Central memory CD4-positive, alpha-beta T cell (primary cell): ENCODE measurements at regions not wholly inside any gene's neighbourhood (a gene's known extent, or its start where the extent isn't known, plus 50 kb on each side); places are given as distances from the start of the nearest gene placed in this dataset.

Source experiments
- DNase-seq: peaks from one replicate; pipeline ENCODE4 v3.0.0; 2022

DNA sequence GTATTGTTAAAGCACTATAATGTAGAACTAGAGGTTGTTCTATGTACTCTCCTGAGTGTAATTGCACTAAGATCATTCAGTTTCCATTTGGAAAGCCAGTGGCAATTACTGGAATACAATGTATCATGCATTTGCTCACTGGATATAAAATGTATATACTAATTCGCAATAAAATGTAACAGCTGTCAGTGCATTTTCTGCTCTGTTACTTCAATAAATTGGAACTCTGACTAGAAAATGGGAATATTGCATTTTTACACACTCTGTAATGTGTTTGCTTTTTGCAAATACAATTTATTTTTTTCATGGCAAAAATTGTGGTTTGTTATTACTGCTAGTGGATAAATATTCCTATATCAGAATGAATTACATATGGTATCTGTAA is 893.8 kb upstream of the POU3F3 start:
- DNase-seq: no peak

DNA sequence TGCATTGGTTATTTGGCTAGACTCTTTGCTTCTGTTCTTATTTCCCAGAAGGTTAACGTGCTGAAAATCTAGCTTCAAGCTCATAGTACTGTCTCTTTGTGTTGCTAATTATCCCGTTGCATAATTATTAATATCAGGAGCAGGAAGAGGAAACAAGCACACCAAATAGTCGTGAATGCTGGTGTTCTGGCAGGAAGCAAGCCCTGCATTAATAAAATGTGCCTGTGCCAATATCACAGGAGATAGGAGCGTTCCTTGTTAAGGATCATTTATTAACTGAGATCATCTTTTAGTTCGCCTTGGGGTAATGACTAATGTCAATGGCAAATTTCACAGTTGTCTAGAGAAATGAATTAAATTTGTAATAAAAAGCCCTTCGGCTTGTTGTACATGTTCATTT is 893.0 kb upstream of the POU3F3 start:
- DNase-seq: no peak

- DNase-seq: no peak
Observed at GRCh38 chr2:103961862-103962261, 892.1 kb upstream of the POU3F3 start.

GRCh38 chr2:103962670-103963069 is 891.2 kb upstream of the POU3F3 start:
- DNase-seq: no peak

DNA sequence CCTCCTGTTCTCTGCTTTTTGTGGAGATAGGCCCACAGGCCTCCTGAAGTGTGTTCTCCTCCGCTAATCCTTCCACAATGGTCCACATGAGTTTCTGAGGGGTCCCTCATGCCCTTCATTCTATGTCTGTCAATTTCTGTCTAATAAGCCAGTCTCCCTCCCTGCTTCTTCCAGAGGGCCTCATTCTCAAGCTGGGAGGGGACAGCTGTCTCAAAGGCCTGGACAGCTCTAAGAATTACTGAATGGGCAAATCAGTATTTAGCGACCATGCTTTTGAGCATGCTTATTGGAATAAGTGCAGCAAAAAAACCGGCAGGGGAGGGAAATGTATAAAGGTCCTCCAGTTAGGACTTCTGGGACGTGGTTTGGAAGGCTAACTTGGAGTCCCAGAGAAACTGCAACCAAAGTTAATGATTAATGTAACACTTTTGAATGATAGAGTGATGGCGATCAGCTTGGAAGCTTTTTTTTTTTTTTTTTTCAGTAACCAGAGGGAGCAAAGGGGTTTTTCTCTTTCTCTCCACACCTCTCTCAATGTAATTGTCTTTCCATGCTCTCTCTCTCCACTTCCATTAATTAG is 890.7 kb upstream of the POU3F3 start:
- no peak for DNase-seq

GRCh38 chr2:103977241-103977640 is 876.7 kb upstream of the POU3F3 start:
- no peak for DNase-seq

- no peak for DNase-seq
Observed at GRCh38 chr2:103977668-103978067, 876.2 kb upstream of the POU3F3 start.

GRCh38 chr2:103980401-103980800 is 873.5 kb upstream of the POU3F3 start:
- DNase-seq: no peak

DNA sequence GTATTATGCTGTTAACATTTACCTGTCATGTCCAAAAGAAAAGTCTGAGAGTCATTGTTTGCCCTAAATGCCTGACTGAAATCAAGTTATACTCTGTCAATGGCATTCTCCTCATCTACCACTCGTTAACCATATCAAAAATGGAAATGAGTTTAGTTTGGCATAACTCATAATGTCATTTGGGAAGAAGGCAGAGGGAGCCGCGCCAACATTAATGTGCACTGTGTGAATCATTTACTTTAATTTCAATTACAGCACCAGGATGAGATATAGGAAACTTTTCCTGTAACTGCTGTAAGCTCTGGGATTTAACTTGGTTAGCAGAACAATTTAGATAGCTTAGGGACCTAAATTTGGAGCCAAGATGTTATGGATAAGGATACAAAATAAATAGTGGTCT is 871.2 kb upstream of the POU3F3 start:
- DNase-seq: no peak

GRCh38 chr2:103986001-103986400 is 867.9 kb upstream of the POU3F3 start:
- DNase-seq: no peak

- no peak for DNase-seq
Observed at GRCh38 chr2:103991591-103991990, 862.3 kb upstream of the POU3F3 start.

GRCh38 chr2:104004821-104005220 is 849.1 kb upstream of the POU3F3 start:
- no peak for DNase-seq

DNA sequence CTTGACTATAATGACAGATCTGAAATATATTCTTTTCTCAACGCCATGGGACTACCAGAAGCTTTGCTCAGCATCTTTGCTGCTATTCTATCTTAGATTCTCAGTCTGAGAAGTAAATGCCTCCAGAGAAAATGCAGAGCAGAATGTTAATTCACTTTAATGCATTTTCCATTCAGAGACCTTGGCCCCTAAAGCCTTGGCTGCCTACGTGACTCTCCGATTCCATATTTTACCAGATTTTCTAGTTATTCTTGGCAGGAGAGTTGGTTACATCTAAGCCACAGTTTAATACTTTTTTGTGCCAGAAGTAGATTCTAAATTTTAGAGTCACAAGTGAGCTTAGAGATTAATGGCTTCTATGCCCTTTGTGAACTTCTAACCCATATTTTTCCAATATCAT is 837.1 kb upstream of the POU3F3 start:
- DNase-seq: no peak

DNA sequence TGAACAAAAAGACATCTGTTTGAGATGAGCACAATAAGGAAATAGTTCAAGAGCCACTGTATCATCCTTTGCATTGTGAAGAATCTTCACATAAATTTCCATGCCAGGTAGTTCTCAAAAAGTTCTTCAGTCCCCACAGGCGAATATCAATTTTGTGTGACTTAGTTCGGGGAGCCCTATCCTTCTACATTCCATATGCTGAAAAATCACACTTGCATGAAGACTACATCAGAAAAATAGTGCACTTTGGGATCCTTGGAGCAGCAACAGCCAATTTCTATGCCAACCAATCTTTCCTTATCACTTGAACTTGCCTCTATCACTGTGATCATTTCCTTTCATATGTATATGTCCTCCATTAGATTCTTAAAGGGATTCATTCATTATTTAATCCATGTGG is 830.6 kb upstream of the POU3F3 start:
- DNase-seq: no peak

GRCh38 chr2:104023765-104024164 is 830.1 kb upstream of the POU3F3 start:
- no peak for DNase-seq

GRCh38 chr2:104025295-104025694 is 828.6 kb upstream of the POU3F3 start:
- DNase-seq: no peak

DNA sequence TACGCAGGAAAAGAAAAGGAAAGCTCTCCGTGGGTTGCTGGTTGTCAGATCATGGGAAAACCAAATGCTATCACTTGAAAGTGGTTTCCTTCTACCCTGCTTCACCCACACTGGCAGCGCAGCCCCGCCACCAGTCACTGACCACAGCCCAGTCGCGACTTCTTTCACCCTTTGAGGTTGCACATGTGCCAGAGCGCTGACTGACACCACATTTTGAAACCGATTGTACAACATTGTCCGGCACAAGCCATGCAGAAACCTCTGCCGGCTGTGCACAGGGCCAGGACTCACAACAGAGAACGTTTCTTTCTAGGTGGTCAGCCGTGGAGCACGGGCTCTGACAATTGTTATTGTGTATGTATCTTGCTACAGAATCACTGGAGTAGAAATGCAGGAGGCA is 827.2 kb upstream of the POU3F3 start:
- no peak for DNase-seq

- DNase-seq: no peak
Observed at GRCh38 chr2:104027321-104027720, 826.6 kb upstream of the POU3F3 start.

GRCh38 chr2:104028061-104028460 is 825.9 kb upstream of the POU3F3 start:
- DNase-seq: no peak

GRCh38 chr2:104033399-104033798 is 820.5 kb upstream of the POU3F3 start:
- no peak for DNase-seq

GRCh38 chr2:104040771-104041170 is 813.1 kb upstream of the POU3F3 start:
- DNase-seq: no peak

- no peak for DNase-seq
Observed at GRCh38 chr2:104041351-104041750, 812.6 kb upstream of the POU3F3 start.

DNA sequence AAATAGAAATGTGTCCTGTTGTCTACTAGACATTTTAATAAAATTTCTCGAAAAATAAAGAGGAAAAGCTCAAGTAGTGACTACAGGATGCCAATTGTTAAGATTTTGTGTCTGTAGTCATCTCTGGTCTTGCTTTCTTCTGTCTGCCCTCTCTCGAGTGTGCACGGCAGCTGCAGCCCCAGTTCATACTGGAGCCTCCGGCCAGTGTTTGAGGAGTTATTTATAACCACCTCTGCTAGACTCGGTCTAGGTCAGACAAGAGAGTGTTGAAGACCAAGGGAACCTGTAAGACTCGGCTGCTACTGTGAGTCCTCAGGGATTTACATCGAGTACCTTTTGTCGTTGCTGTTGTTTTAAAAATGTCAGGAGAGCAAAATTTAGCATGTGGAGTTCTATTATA is 810.1 kb upstream of the POU3F3 start:
- no peak for DNase-seq

GRCh38 chr2:104045071-104045470 is 808.8 kb upstream of the POU3F3 start:
- no peak for DNase-seq

- DNase-seq: no peak
Observed at GRCh38 chr2:104046466-104046865, 807.4 kb upstream of the POU3F3 start.

DNA sequence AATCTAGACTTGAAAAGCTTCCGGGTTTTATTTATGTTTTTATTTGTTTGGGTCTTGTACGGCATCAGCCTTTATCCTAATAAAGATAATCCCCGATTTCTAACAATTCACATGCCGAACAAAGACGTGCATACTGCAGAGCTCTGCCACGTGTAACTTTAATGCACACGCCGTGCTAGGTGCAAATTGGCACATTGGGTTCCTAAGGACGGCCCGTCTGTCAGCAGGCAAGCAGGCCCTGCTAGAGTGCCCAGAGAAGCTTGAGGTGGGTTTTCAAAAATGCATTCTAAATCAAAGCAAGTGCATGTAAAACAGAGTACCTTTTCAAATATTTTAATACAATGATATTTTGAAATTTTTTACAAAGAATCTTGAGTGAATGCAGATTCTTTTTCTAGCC is 806.4 kb upstream of the POU3F3 start:
- DNase-seq: no peak
